Cardiac fibroblast (primary cell): ENCODE measurements at regions not wholly inside any gene's neighbourhood (a gene's known extent, or its start where the extent isn't known, plus 50 kb on each side); places are given as distances from the start of the nearest gene placed in this dataset.
"Not testable (repeated sequence)": the region's sequence is repeated elsewhere in the genome, so short reads cannot be mapped to it uniquely, and the experiment has no call there.

Experiments used
- DNase-seq, 2 donors: peaks; one replicate each; pipeline versions ENCODE4 v3.0.0 to v3.0.0-alpha.2; 2010; ENCODE audit warnings: low read depth in 2 of 2
- H3K4me3 ChIP-seq, 2 donors: replicated peaks in 1 of 2; 1 replicate in 1 of 2; 2 replicates in 1 of 2; pipeline ENCODE4 v1.5.1; 2011; ENCODE audit warnings: low read depth in 2 of 2, low read length in 2 of 2, mild to moderate bottlenecking in 2 of 2, moderate library complexity in 1 of 2
- CTCF ChIP-seq: IDR thresholded peaks from one replicate; pipeline ENCODE4 v1.5.1; 2011; ENCODE audit warnings: low read depth, mild to moderate bottlenecking, low read length, inconsistent platforms

DNA sequence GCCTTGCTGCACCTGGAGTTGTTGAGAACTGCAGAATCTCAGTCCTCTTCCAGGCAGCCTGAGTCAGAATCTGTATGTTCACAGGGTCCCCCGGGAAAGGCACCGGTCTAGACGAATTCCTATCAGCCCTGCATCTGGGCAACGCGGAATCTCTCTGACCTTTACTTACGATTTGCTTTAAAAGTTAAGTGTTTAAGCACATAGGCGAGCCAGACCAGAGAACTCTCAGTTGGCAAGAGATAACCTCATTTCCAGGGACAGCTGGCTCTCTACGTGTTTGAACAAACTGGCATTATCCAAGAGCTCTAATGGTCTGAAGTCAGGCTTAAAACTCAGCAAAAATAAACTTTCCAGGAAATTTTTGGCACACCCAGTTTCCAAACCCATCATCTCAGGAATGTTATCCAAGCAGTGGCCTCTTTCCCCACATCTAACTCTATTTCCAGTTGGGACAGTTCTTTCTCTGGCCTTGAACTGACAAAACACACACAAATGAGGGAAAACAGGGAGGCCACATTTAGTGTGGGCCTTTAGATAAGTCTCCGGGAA, 53.4 kb downstream of the HES1 start:
- no peak overlapping the region for H3K4me3 ChIP-seq
- peak; percentile 19 to 62 for DNase-seq
- TF ChIP-seq CTCF, result no peak

DNA sequence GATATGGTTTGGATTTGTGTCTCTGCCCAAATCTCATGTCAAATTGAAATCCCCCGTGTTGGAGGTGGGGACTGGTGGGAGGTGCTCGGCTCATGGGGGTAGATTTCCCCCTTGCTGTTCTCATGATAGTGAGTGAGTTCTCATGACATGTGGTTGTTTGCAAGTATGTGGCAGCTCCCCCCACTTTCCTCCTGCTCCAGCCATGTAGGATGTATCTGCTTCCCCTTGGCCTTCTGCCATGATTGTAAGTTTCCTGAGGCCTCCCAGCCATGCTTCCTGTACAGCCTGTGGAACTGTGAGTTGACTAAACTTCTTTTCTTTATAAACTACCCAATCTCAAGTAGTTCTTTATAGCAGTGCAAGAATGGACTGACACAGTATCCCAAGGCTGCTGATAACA, 55.9 kb downstream of the HES1 start:
- DNase-seq, H3K4me3 ChIP-seq: not testable (repeated sequence)

DNA sequence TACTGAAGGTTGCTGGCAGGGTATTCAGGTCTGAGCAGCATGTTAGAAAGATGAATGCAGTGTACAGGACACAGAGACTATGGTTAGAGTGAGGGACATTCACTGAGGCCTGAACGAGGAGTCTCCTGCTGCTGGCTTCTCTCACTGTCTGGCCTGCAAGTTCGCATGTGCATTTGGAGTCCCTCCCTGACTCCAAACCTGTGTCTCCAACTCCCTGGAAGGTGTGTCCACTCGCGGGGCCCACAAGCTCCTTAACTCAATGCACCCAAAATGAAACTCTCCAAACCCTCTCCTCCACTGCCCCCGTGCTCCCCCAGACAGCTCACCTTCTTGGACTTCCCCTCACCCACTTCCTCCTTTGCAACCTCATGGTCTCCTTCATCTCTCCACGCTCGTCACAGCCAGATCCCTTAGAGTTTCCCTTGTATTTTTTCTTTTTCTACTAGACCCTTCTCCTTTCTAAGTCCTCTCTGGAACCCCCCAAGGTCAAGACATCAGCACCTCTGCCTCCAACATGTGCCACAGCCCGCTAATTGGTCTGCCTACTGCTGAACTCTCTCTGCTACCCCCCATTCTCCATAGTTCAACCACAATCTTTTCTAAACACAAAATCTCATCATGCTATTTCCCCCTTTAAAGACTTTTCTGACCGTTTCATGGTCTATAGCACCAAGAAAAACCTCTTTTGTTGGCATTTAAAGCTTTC, 58.3 kb downstream of the HES1 start:
- DNase-seq, result no peak
- TF ChIP-seq CTCF, result no peak

GRCh38 chr3:194194757-194195085, 58.8 kb downstream of the HES1 start:
- DNase-seq, result no peak
- TF ChIP-seq CTCF, result no peak
- H3K4me3 ChIP-seq, result no peak overlapping the region

More for the DNA sequence above, 58.3 kb downstream of the HES1 start:
- no peak overlapping the region for H3K4me3 ChIP-seq

- H3K4me3 ChIP-seq, result no peak overlapping the region
- no peak for TF ChIP-seq CTCF
- DNase-seq, result no peak
Observed at GRCh38 chr3:194195611-194196010, 59.7 kb downstream of the HES1 start.

GRCh38 chr3:194196876-194197275, 60.9 kb downstream of the HES1 start:
- DNase-seq, result no peak

More at GRCh38 chr3:194196876-194197275, 60.9 kb downstream of the HES1 start:
- H3K4me3 ChIP-seq, result no peak overlapping the region
- no peak for TF ChIP-seq CTCF
